ENCODE measurements at regions not wholly inside any gene's neighbourhood (a gene's known extent, or its start where the extent isn't known, plus 50 kb on each side); places are given as distances from the start of the nearest gene placed in this dataset.

- Histone ChIP-seq H3K27me3 (replicated peaks; ENCODE audit: insufficient read depth, low read length) (no peaks in the 10 kb centered on the region), H3K9ac (ENCODE audit: low read length) (no peak overlapping the region), H3K4me3 (ENCODE audit: low read length) (no peak overlapping the region), H3K4me1 (ENCODE audit: low read length) (no peaks in the 10 kb centered on the region), H3K79me2 (ENCODE audit: low read length) (no peaks in the 10 kb centered on the region), H3K4me2 (ENCODE audit: low read depth, low read length) (no peak overlapping the region), H3K36me3 (replicated peaks; ENCODE audit: insufficient read depth, low read length) (no peaks in the 10 kb centered on the region), H3K9me3 (replicated peaks; ENCODE audit: insufficient read depth, low read length) (no peaks in the 10 kb centered on the region), H3K9me2 (replicated peaks; ENCODE audit: insufficient read depth, low read length) (no peaks in the 10 kb centered on the region), H3F3A (ENCODE audit: insufficient read depth, low read length) (no peaks in the 10 kb centered on the region), H4K20me1 (ENCODE audit: insufficient read depth, low read length) (no peaks in the 10 kb centered on the region), H2AFZ (ENCODE audit: low read length) (no peak overlapping the region), H3K27ac (ENCODE audit: low read length) (no peak overlapping the region)
- TF ChIP-seq EZH2 (optimal IDR thresholded peaks at IDR 0.05; ENCODE audit: low read depth, low read length) (no peak), CTCF (IDR thresholded peaks at IDR 0.05; ENCODE audit: low read length) (no peak), EZH2phosphoT487 (IDR thresholded peaks at IDR 0.05; ENCODE audit: low read length) (no peak)
- DNase-seq = no peak
These were observed 422.5 kb downstream of the BTG1 start for GRCh38 chr12:91723191-91723590.

GRCh38 chr12:91722072-91722471 is 423.6 kb downstream of the BTG1 start:
- no peaks in the 10 kb centered on the region for H4K20me1 ChIP-seq (ENCODE audit: insufficient read depth, low read length)
- H3K9me3 ChIP-seq (replicated peaks; ENCODE audit: insufficient read depth, low read length) = no peaks in the 10 kb centered on the region
- no peaks in the 10 kb centered on the region for H3F3A ChIP-seq (ENCODE audit: insufficient read depth, low read length)
- no peaks in the 10 kb centered on the region for H3K27me3 ChIP-seq (replicated peaks; ENCODE audit: insufficient read depth, low read length)
- H3K27ac ChIP-seq (ENCODE audit: low read length) = no peak overlapping the region
- no peaks in the 10 kb centered on the region for H3K36me3 ChIP-seq (replicated peaks; ENCODE audit: insufficient read depth, low read length)
- TF ChIP-seq EZH2 (optimal IDR thresholded peaks at IDR 0.05; ENCODE audit: low read depth, low read length) = no peak
- no peak for TF ChIP-seq EZH2phosphoT487 (IDR thresholded peaks at IDR 0.05; ENCODE audit: low read length)
- no peak for TF ChIP-seq CTCF (IDR thresholded peaks at IDR 0.05; ENCODE audit: low read length)
- DNase-seq = no peak
- H2AFZ ChIP-seq (ENCODE audit: low read length) = no peak overlapping the region
- no peak overlapping the region for H3K4me3 ChIP-seq (ENCODE audit: low read length)
- no peak overlapping the region for H3K9ac ChIP-seq (ENCODE audit: low read length)
- H3K4me2 ChIP-seq (ENCODE audit: low read depth, low read length) = no peak overlapping the region
- no peaks in the 10 kb centered on the region for H3K79me2 ChIP-seq (ENCODE audit: low read length)
- H3K9me2 ChIP-seq (replicated peaks; ENCODE audit: insufficient read depth, low read length) = no peaks in the 10 kb centered on the region
- no peaks in the 10 kb centered on the region for H3K4me1 ChIP-seq (ENCODE audit: low read length)

GRCh38 chr12:91721023-91721422 is 424.6 kb downstream of the BTG1 start:
- H3K36me3 ChIP-seq (replicated peaks; ENCODE audit: insufficient read depth, low read length) = no peaks in the 10 kb centered on the region

More at GRCh38 chr12:91721023-91721422, 424.6 kb downstream of the BTG1 start:
- Histone ChIP-seq H4K20me1 (ENCODE audit: insufficient read depth, low read length) (no peaks in the 10 kb centered on the region), H3K9me3 (replicated peaks; ENCODE audit: insufficient read depth, low read length) (no peaks in the 10 kb centered on the region), H3K9me2 (replicated peaks; ENCODE audit: insufficient read depth, low read length) (no peaks in the 10 kb centered on the region), H3K27ac (ENCODE audit: low read length) (no peak overlapping the region), H3K27me3 (replicated peaks; ENCODE audit: insufficient read depth, low read length) (no peaks in the 10 kb centered on the region), H3K4me2 (ENCODE audit: low read depth, low read length) (no peak overlapping the region), H3K9ac (ENCODE audit: low read length) (no peak overlapping the region), H3K4me3 (ENCODE audit: low read length) (no peak overlapping the region), H3K4me1 (ENCODE audit: low read length) (no peaks in the 10 kb centered on the region), H3F3A (ENCODE audit: insufficient read depth, low read length) (no peaks in the 10 kb centered on the region), H3K79me2 (ENCODE audit: low read length) (no peaks in the 10 kb centered on the region), H2AFZ (ENCODE audit: low read length) (no peak overlapping the region)
- no peak for TF ChIP-seq EZH2phosphoT487 (IDR thresholded peaks at IDR 0.05; ENCODE audit: low read length)
- no peak for TF ChIP-seq EZH2 (optimal IDR thresholded peaks at IDR 0.05; ENCODE audit: low read depth, low read length)
- TF ChIP-seq CTCF (IDR thresholded peaks at IDR 0.05; ENCODE audit: low read length) = no peak
- DNase-seq = no peak
